ENCODE measurements at regions not wholly inside any gene's neighbourhood (a gene's known extent, or its start where the extent isn't known, plus 50 kb on each side); places are given as distances from the start of the nearest gene placed in this dataset.

DNA sequence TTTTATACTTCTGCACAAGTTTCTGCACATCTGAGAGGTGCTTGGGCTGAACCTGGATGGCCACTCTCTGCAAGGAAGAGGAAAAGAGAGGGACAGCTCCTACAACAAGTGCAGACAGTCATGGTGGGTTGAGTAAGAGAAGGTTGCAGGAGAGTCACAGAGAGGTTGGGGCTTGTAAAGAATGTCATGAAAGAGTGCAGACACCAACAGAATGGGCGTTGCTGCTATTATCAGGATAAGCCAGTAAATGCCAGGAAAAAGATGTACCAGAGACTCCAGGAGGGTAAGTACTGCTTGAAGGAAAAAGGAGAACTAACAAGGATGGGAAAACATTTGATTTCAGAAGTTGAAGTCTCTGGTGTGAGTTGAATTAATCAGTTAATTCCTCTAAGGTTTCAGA is 77.8 kb upstream of the NRP1 start:
- Histone ChIP-seq H4K20me1 (ENCODE audit: insufficient read depth) (no peaks in the 10 kb centered on the region), H3K4me2 (ENCODE audit: unreplicated experiment) (peak overlapping the region; percentile 85), H3K36me3 (ENCODE audit: low read depth) (no peaks in the 10 kb centered on the region), H3K4me1 (ENCODE audit: insufficient read depth) (peaks cover 18% of the 10 kb centered on the region), H3K4me3 (peak overlapping the region; percentile 48), H3K9me2 (ENCODE audit: insufficient read depth) (no peaks in the 10 kb centered on the region), H3K9ac (peak overlapping the region; percentile 62), H3K9me3 (ENCODE audit: low read depth) (no peaks in the 10 kb centered on the region), H3F3A (ENCODE audit: insufficient read depth) (peaks cover 24% of the 10 kb centered on the region), H2AFZ (0 out of 2 replicates have a peak overlapping the region, but pooled peaks have one; percentile 46), H3K27ac (peak overlapping the region; percentile 89), H3K79me2 (ENCODE audit: insufficient read depth) (no peaks in the 10 kb centered on the region), H3K27me3 (replicated peaks; ENCODE audit: insufficient read depth) (no peaks in the 10 kb centered on the region)
- WGBS, 2 experiments (ENCODE audit: low coverage in 1 of 2, low lambda C conversion rate in 2 of 2, missing lambda C conversion rate in 2 of 2), result 0 to 8% methylated on average over 1 of the region's 1 CpG
- TF ChIP-seq EZH2phosphoT487 (IDR thresholded peaks at IDR 0.05; ENCODE audit: insufficient read depth, low read depth) (no peak), EZH2 (IDR thresholded peaks at IDR 0.05; ENCODE audit: insufficient read depth, poor library complexity, severe bottlenecking) (no peak)
- in situ Hi-C loops (cut with MboI), result no loop called here
- DNase-seq, result peak; percentile 78

DNA sequence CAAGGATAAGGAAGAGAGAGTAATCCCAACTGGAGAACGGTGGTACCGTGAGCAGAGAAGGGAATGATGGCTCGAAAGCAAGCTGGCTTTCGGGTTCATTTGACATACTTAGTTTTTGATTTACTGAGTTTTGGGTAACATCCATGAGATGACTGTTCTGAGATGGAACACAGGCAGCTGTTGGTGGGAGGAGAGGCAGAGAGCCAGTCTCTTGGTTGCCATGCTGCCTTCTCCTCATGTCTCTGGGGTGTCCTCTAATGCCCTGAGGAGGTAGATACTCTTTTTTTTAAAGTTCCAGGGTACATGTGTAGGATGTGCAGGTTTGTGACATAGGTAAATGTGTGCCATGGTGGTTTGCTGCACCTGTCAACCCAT is 76.4 kb upstream of the NRP1 start:
- Histone ChIP-seq H2AFZ (no peak overlapping the region), H3K27me3 (replicated peaks; ENCODE audit: insufficient read depth) (no peaks in the 10 kb centered on the region), H3K36me3 (ENCODE audit: low read depth) (no peaks in the 10 kb centered on the region), H3K9me2 (ENCODE audit: insufficient read depth) (no peaks in the 10 kb centered on the region), H3K4me1 (ENCODE audit: insufficient read depth) (peaks cover 18% of the 10 kb centered on the region), H3K4me3 (no peak overlapping the region), H3K4me2 (ENCODE audit: unreplicated experiment) (no peak overlapping the region), H3K27ac (no peak overlapping the region), H3K9ac (no peak overlapping the region), H3F3A (ENCODE audit: insufficient read depth) (peaks cover 24% of the 10 kb centered on the region), H4K20me1 (ENCODE audit: insufficient read depth) (no peaks in the 10 kb centered on the region), H3K79me2 (ENCODE audit: insufficient read depth) (no peaks in the 10 kb centered on the region), H3K9me3 (ENCODE audit: low read depth) (no peaks in the 10 kb centered on the region)
- in situ Hi-C loops (cut with MboI), result no loop called here
- DNase-seq, result no peak
- 50 to 55% methylated on average over 4 of the region's 4 CpGs for WGBS, 2 experiments (ENCODE audit: low coverage in 1 of 2, low lambda C conversion rate in 2 of 2, missing lambda C conversion rate in 2 of 2)
- no peak for TF ChIP-seq EZH2 (IDR thresholded peaks at IDR 0.05; ENCODE audit: insufficient read depth, poor library complexity, severe bottlenecking)
- TF ChIP-seq EZH2phosphoT487 (IDR thresholded peaks at IDR 0.05; ENCODE audit: insufficient read depth, low read depth), result no peak

DNA sequence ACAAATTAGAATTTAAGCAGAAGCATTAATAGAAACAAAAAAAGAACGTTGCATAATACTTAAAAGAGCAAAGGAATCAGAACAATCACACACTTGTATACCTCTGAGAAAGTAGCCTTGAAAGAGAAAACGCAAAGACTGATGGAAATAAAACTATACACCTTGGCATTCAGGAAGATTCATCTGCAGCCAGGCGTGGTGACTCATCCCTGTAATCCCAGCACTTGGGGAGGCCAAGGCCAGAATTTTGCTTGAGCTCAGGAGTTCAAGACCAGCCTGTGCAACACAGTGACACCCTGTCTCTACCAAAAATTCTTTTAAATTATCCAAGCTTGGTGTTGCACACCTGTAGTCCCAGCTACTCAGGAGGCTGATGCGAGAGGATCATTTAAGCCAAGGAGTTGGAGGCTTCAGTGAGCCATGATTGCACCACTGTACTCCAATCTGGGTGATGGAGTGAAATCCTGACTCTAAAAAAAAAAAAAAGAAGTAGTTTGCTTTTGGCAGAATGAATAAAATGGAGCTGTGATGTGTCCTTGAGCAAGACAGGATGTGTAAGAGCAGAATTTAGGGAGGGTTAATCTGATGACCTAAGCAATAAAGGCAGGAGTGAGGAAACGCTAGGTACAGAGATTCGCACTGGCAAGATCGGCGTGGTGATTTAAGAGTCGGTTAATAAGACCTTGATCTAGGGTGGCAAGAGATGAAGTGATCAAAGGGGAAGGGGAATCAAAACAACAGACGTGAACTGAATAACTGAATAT is 75.8 kb upstream of the NRP1 start:
- Histone ChIP-seq H4K20me1 (ENCODE audit: insufficient read depth) (no peaks in the 10 kb centered on the region), H3K4me3 (no peak overlapping the region), H3K27ac (no peak overlapping the region), H3K79me2 (ENCODE audit: insufficient read depth) (no peaks in the 10 kb centered on the region), H3F3A (ENCODE audit: insufficient read depth) (peaks cover 24% of the 10 kb centered on the region), H3K9me2 (ENCODE audit: insufficient read depth) (no peaks in the 10 kb centered on the region), H2AFZ (no peak overlapping the region), H3K4me2 (ENCODE audit: unreplicated experiment) (no peak overlapping the region), H3K36me3 (ENCODE audit: low read depth) (no peaks in the 10 kb centered on the region), H3K27me3 (replicated peaks; ENCODE audit: insufficient read depth) (no peaks in the 10 kb centered on the region), H3K4me1 (ENCODE audit: insufficient read depth) (peaks cover 18% of the 10 kb centered on the region), H3K9me3 (ENCODE audit: low read depth) (no peaks in the 10 kb centered on the region), H3K9ac (no peak overlapping the region)
- peak; percentile 14 for DNase-seq
- in situ Hi-C loops (cut with MboI), result no loop called here
- TF ChIP-seq EZH2phosphoT487 (IDR thresholded peaks at IDR 0.05; ENCODE audit: insufficient read depth, low read depth) (no peak), EZH2 (IDR thresholded peaks at IDR 0.05; ENCODE audit: insufficient read depth, poor library complexity, severe bottlenecking) (no peak)
- 94 to 96% methylated on average over 10 of the region's 10 CpGs for WGBS, 2 experiments (ENCODE audit: low coverage in 1 of 2, low lambda C conversion rate in 2 of 2, missing lambda C conversion rate in 2 of 2)

DNA sequence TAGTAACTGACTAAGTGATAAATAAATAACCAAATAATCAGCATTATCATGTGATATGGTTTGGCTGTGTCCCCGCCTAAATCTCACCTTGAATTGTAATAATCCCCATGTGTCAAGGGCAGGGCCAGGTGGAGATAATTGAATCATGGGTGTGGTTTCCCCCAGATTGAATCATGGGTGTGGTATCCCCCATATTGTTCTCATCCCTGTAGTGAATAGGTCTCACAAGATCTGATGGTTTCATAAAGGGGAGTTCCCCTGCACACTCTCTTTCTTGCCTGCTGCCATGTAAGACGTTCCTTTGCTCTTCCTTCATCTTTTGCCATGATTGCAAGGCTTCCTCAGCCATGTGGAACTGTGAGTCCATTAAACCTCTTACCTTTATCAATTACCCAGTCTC is 72.1 kb upstream of the NRP1 start:
- H4K20me1 ChIP-seq (ENCODE audit: insufficient read depth), result no peaks in the 10 kb centered on the region
- H3K9me3 ChIP-seq (ENCODE audit: low read depth), result no peaks in the 10 kb centered on the region
- no peaks in the 10 kb centered on the region for H3K36me3 ChIP-seq (ENCODE audit: low read depth)
- no peaks in the 10 kb centered on the region for H3K4me1 ChIP-seq (ENCODE audit: insufficient read depth)
- no peak overlapping the region for H3K4me3 ChIP-seq
- no peaks in the 10 kb centered on the region for H3K27me3 ChIP-seq (replicated peaks; ENCODE audit: insufficient read depth)
- H3K4me2 ChIP-seq (ENCODE audit: unreplicated experiment), result no peak overlapping the region
- DNase-seq, result no peak
- TF ChIP-seq EZH2 (IDR thresholded peaks at IDR 0.05; ENCODE audit: insufficient read depth, poor library complexity, severe bottlenecking) (no peak), EZH2phosphoT487 (IDR thresholded peaks at IDR 0.05; ENCODE audit: insufficient read depth, low read depth) (no peak)
- H3K9me2 ChIP-seq (ENCODE audit: insufficient read depth), result no peaks in the 10 kb centered on the region
- H3K27ac ChIP-seq, result no peak overlapping the region
- H3F3A ChIP-seq (ENCODE audit: insufficient read depth), result peaks cover 4% of the 10 kb centered on the region
- H3K79me2 ChIP-seq (ENCODE audit: insufficient read depth), result no peaks in the 10 kb centered on the region
- in situ Hi-C loops (cut with MboI), result no loop called here
- no peak overlapping the region for H3K9ac ChIP-seq
- WGBS, 2 experiments (ENCODE audit: low coverage in 1 of 2, low lambda C conversion rate in 2 of 2, missing lambda C conversion rate in 2 of 2), result 70 to 76% methylated on average over 2 of the region's 2 CpGs
- no peak overlapping the region for H2AFZ ChIP-seq
